ENCODE measurements at regions not wholly inside any gene's neighbourhood (a gene's known extent, or its start where the extent isn't known, plus 50 kb on each side); places are given as distances from the start of the nearest gene placed in this dataset.

- no peak overlapping the region for H3K27ac Mint-ChIP-seq (ENCODE audit: low read depth, unreplicated experiment)
- no TSS peak for BruUV-seq (replicated peaks)
- no peaks in the 10 kb centered on the region for H3K9me3 Mint-ChIP-seq (ENCODE audit: unreplicated experiment)
- H3K4me3 Mint-ChIP-seq (ENCODE audit: unreplicated experiment), result no peak overlapping the region
- intact Hi-C loops (cut with micrococcal nuclease), result no loop called here
- ChIA-PET POLR2A (no interaction called here), CTCF (interaction anchor here (0.5 to 1.5 kb wide), 2 partner anchors 10 to 25 kb away, joined by 3 read pairs; no protein-coding TSS in a partner anchor)
- H3K36me3 Mint-ChIP-seq (ENCODE audit: insufficient read depth, unreplicated experiment), result no peaks in the 10 kb centered on the region
- no peaks in the 10 kb centered on the region for H3K27me3 Mint-ChIP-seq (ENCODE audit: insufficient read depth, unreplicated experiment)
- no peaks in the 10 kb centered on the region for H3K4me1 Mint-ChIP-seq (ENCODE audit: insufficient read depth, unreplicated experiment)
- no peak for TF ChIP-seq CTCF (IDR thresholded peaks at IDR 0.05; ENCODE audit: unreplicated experiment)
- no peak for DNase-seq (ENCODE audit: unreplicated experiment)
Observed at GRCh38 chr4:121216461-121216860, 52.3 kb upstream of the TNIP3 start.

DNA sequence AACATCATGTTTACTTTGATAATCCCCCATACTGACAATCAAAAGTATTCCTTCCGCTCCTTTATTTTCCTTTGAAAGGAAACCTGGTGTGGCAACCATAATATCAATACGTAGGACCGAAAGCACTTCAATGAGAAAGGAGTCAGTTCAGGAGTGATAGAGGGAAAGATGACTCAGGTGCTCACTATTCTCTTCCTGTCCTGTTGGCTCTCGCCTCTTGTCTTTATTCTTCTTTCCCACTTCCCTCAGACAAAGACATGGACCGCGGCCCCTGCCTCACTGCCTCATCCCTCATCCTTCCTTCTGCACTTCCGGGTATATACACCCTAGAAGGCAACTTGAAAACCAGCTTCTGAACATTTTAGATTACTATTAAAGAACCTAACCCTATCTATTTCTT, 49.8 kb upstream of the TNIP3 start:
- Mint-ChIP-seq H3K9me3 (ENCODE audit: unreplicated experiment) (no peaks in the 10 kb centered on the region), H3K4me3 (ENCODE audit: unreplicated experiment) (no peak overlapping the region), H3K36me3 (ENCODE audit: insufficient read depth, unreplicated experiment) (no peaks in the 10 kb centered on the region), H3K27ac (ENCODE audit: low read depth, unreplicated experiment) (no peak overlapping the region), H3K27me3 (ENCODE audit: insufficient read depth, unreplicated experiment) (no peaks in the 10 kb centered on the region), H3K4me1 (ENCODE audit: insufficient read depth, unreplicated experiment) (no peaks in the 10 kb centered on the region)
- POLR2A ChIA-PET, result no interaction called here
- DNase-seq (ENCODE audit: unreplicated experiment), result no peak
- TF ChIP-seq CTCF (IDR thresholded peaks at IDR 0.05; ENCODE audit: unreplicated experiment), result no peak
- intact Hi-C loops (cut with micrococcal nuclease), result no loop called here
- BruUV-seq (replicated peaks), result no TSS peak
- CTCF ChIA-PET, result interaction anchor here (0.6 kb wide), 1 partner anchor 26 kb away, joined by 3 read pairs; no protein-coding TSS in a partner anchor
